PC-9 (cell line): ENCODE measurements at regions not wholly inside any gene's neighbourhood (a gene's known extent, or its start where the extent isn't known, plus 50 kb on each side); places are given as distances from the start of the nearest gene placed in this dataset.

Experiments used
- BruUV-seq: library from RNA; stranded (reverse); fragments of 400-500 nt; replicated peaks from 2 replicates; lab custom pipeline; 2021; lab: Mats Ljungman, UMichigan
- CTCF ChIA-PET: fragments of 300-600 bp; sonication (Branson Sonifier 250); formaldehyde crosslinking; loops from one replicate; lab custom pipeline; 2022; ENCODE audit warnings: antibody characterized with exemption; lab: Charles Lee
- POLR2A ChIA-PET: fragments of 300-600 bp; sonication (Branson Sonifier 250); formaldehyde crosslinking; loops from one replicate; lab custom pipeline; 2022; ENCODE audit warnings: antibody characterized with exemption; ENCODE audit not compliant: unreplicated experiment; lab: Charles Lee
- DNase-seq, 2 experiments: peaks; one replicate each; pipeline versions ENCODE4 v3.0.0 to v3.0.0-alpha.2; 2015 to 2022; ENCODE audit warnings: mixed read lengths in 1 of 2
- H2AFZ ChIP-seq: fragments of 200-600 bp; sonication (generic); 2 replicates; pipeline ENCODE4 v1.8.1; 2017; ENCODE audit warnings: antibody characterized with exemption
- H3F3A ChIP-seq: fragments of 200-600 bp; sonication (generic); 2 replicates; pipeline ENCODE4 v1.8.1; 2017; ENCODE audit warnings: antibody characterized with exemption, mild to moderate bottlenecking, low read depth; ENCODE audit not compliant: insufficient read depth
- H3K27ac ChIP-seq: fragments of 200-600 bp; sonication (generic); 2 replicates; pipeline ENCODE4 v1.6.1; 2016; ENCODE audit warnings: mixed run types
- H3K27me3 ChIP-seq: fragments of 200-600 bp; sonication (generic); 2 replicates; pipeline ENCODE4 v1.6.1; 2016; ENCODE audit warnings: low read depth, mixed run types; ENCODE audit not compliant: insufficient read depth
- H3K36me3 ChIP-seq: fragments of 200-600 bp; sonication (generic); 2 replicates; pipeline ENCODE4 v1.6.1; 2016; ENCODE audit warnings: low read depth, mixed run types
- H3K4me1 ChIP-seq: fragments of 200-600 bp; sonication (generic); replicated peaks from 2 replicates; pipeline ENCODE4 v1.6.1; 2016; ENCODE audit warnings: mixed run types; ENCODE audit not compliant: insufficient read depth
- H3K4me2 ChIP-seq: fragments of 200-600 bp; sonication (generic); 2 replicates; pipeline ENCODE4 v1.6.1; 2017; ENCODE audit warnings: mixed run types
- H3K4me3 ChIP-seq: fragments of 200-600 bp; sonication (generic); 2 replicates; pipeline ENCODE4 v1.6.1; 2016; ENCODE audit warnings: mixed run types
- H3K79me2 ChIP-seq: fragments of 200-600 bp; sonication (generic); 2 replicates; pipeline ENCODE4 v1.6.1; 2017; ENCODE audit warnings: low read depth, mixed run types
- H3K9me2 ChIP-seq: fragments of 200-600 bp; sonication (generic); 2 replicates; pipeline ENCODE4 v1.8.1; 2017; ENCODE audit warnings: mild to moderate bottlenecking; ENCODE audit not compliant: insufficient read depth
- H3K9me3 ChIP-seq: fragments of 200-600 bp; sonication (generic); 2 replicates; pipeline ENCODE4 v1.8.1; 2016; ENCODE audit warnings: low read depth; ENCODE audit not compliant: insufficient read depth
- H4K20me1 ChIP-seq: fragments of 200-600 bp; sonication (generic); 2 replicates; pipeline ENCODE4 v1.8.1; 2017; ENCODE audit not compliant: insufficient read depth
- CTCF ChIP-seq: fragments of 200-600 bp; sonication (generic); conservative IDR thresholded peaks from 2 replicates; pipeline ENCODE4 v1.6.1; 2017; ENCODE audit warnings: mixed run types, antibody characterized with exemption, mild to moderate bottlenecking, moderate library complexity
- EZH2 ChIP-seq: fragments of 200-600 bp; sonication (generic); IDR thresholded peaks from 2 replicates; pipeline ENCODE4 v1.8.0; 2017; ENCODE audit warnings: antibody characterized with exemption, low read depth
- intact Hi-C: fragments of 100-400 bp; cut with micrococcal nuclease; formaldehyde crosslinking; loops from one replicate; pipeline ENCODE4 v1.10.0; 2022; ENCODE audit not compliant: unreplicated experiment

- ChIA-PET CTCF (no interaction called here), POLR2A (no interaction called here)
- no peak overlapping the region for H3K4me3 ChIP-seq
- no peaks in the 10 kb centered on the region for H3K27me3 ChIP-seq
- H3K9me3 ChIP-seq, result no peaks in the 10 kb centered on the region
- no peaks in the 10 kb centered on the region for H3K9me2 ChIP-seq
- no peaks in the 10 kb centered on the region for H3K4me1 ChIP-seq
- no TSS peak for BruUV-seq
- no peaks in the 10 kb centered on the region for H3K36me3 ChIP-seq
- no peaks in the 10 kb centered on the region for H3F3A ChIP-seq
- no peaks in the 10 kb centered on the region for H3K79me2 ChIP-seq
- no peak overlapping the region for H3K27ac ChIP-seq
- no peaks in the 10 kb centered on the region for H4K20me1 ChIP-seq
- TF ChIP-seq CTCF (no peak), EZH2 (no peak)
- H3K4me2 ChIP-seq, result no peak overlapping the region
- no peak for DNase-seq
- intact Hi-C loops, result no loop called here
- H2AFZ ChIP-seq, result no peak overlapping the region
Measured at GRCh38 chr15:70602834-70603560, 160.4 kb downstream of the UACA start.

- DNase-seq, result no peak
- no peak for TF ChIP-seq EZH2
- TF ChIP-seq CTCF, result no peak
- no peaks in the 10 kb centered on the region for H3K79me2 ChIP-seq
- intact Hi-C loops, result no loop called here
- ChIA-PET CTCF (no interaction called here), POLR2A (no interaction called here)
- H3K9me2 ChIP-seq, result no peaks in the 10 kb centered on the region
- no peak overlapping the region for H3K4me2 ChIP-seq
- H4K20me1 ChIP-seq, result no peaks in the 10 kb centered on the region
- H3K4me1 ChIP-seq, result peaks cover under 1% of the 10 kb centered on the region
- H3F3A ChIP-seq, result no peaks in the 10 kb centered on the region
- no peaks in the 10 kb centered on the region for H3K27me3 ChIP-seq
- H3K9me3 ChIP-seq, result no peaks in the 10 kb centered on the region
- H2AFZ ChIP-seq, result no peak overlapping the region
- BruUV-seq, result no TSS peak
- H3K4me3 ChIP-seq, result no peak overlapping the region
- no peaks in the 10 kb centered on the region for H3K36me3 ChIP-seq
- no peak overlapping the region for H3K27ac ChIP-seq
Measured at GRCh38 chr15:70602281-70602680, 161.1 kb downstream of the UACA start.

GRCh38 chr15:70597945-70598344 is 165.4 kb downstream of the UACA start:
- BruUV-seq, result no TSS peak
- no peaks in the 10 kb centered on the region for H3F3A ChIP-seq
- no peak overlapping the region for H3K27ac ChIP-seq
- POLR2A ChIA-PET, result no interaction called here
- no peaks in the 10 kb centered on the region for H3K36me3 ChIP-seq
- CTCF ChIA-PET, result no interaction called here
- no peak for TF ChIP-seq CTCF
- TF ChIP-seq EZH2, result no peak
- DNase-seq, result no peak
- H3K9me2 ChIP-seq, result no peaks in the 10 kb centered on the region
- no peak overlapping the region for H3K4me2 ChIP-seq
- no peaks in the 10 kb centered on the region for H3K27me3 ChIP-seq
- H3K4me1 ChIP-seq, result peaks cover 17% of the 10 kb centered on the region
- no peak overlapping the region for H2AFZ ChIP-seq
- H4K20me1 ChIP-seq, result no peaks in the 10 kb centered on the region
- H3K4me3 ChIP-seq, result no peak overlapping the region
- H3K9me3 ChIP-seq, result peaks cover 3% of the 10 kb centered on the region; the same call in 1 of the 2 replicates
- no peaks in the 10 kb centered on the region for H3K79me2 ChIP-seq
- intact Hi-C loops, result no loop called here
